ENCODE measurements at regions not wholly inside any gene's neighbourhood (a gene's known extent, or its start where the extent isn't known, plus 50 kb on each side); places are given as distances from the start of the nearest gene placed in this dataset.

DNA sequence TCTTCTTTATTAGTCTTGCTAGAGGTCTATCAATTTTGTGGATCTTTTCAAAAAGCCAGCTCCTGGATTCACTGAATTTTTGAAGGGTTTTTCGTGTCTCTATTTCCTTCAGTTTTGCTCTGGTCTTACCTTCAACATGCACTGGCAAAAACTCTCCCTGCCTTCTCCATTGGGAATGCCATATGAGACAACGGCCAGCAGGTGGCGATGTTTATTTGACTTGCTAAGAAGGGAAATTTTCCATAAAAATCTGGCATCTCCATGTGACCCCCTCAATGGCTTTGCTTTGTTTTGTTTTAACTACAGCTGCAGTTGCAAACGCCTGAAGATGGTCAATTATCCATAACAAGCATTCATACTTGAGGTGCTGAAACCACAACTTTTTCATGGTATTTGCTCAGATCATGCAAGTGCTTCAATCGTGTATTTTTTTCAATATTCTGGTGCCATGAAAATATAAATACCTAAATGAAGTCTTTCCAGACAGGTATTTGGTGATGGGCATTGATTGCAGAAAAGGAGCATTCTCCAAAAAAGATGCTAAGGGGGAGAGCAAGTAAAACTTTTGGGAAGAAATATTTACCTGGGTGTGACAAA lies 449.4 kb downstream of the CDY2B start:
- Histone ChIP-seq H3K4me3 (ENCODE audit: low read depth in 1 of 3, low read length in 3 of 3) (no peak overlapping the region), H3K27me3 (ENCODE audit: control insufficient read depth in 4 of 4, insufficient read depth in 4 of 4, low read length in 3 of 4) (no peaks in the 10 kb centered on the region), H3K27ac (ENCODE audit: low read depth in 1 of 2, low read length in 2 of 2) (no peak overlapping the region), H3K4me1 (ENCODE audit: control insufficient read depth in 4 of 4, insufficient read depth in 4 of 4, low read length in 3 of 4) (no peaks in the 10 kb centered on the region), H3K36me3 (ENCODE audit: control insufficient read depth in 4 of 4, insufficient read depth in 3 of 4, low read depth in 1 of 4, low read length in 3 of 4) (no peaks in the 10 kb centered on the region), H3K9me3 (ENCODE audit: control insufficient read depth in 4 of 4, low read length in 3 of 4) (no peaks in the 10 kb centered on the region), H3K9ac (ENCODE audit: low read depth in 1 of 2, low read length in 2 of 2) (no peak overlapping the region)
- 24% methylated on average over 5 of the region's 5 CpGs for WGBS
- DNase-seq (ENCODE audit: low spot score): no peak
- TF ChIP-seq CTCF (IDR thresholded peaks at IDR 0.05; ENCODE audit: low read depth, low read length, missing input control): peak; percentile 41
- no peak for TF ChIP-seq NR2F2 (IDR thresholded peaks at IDR 0.05)

DNA sequence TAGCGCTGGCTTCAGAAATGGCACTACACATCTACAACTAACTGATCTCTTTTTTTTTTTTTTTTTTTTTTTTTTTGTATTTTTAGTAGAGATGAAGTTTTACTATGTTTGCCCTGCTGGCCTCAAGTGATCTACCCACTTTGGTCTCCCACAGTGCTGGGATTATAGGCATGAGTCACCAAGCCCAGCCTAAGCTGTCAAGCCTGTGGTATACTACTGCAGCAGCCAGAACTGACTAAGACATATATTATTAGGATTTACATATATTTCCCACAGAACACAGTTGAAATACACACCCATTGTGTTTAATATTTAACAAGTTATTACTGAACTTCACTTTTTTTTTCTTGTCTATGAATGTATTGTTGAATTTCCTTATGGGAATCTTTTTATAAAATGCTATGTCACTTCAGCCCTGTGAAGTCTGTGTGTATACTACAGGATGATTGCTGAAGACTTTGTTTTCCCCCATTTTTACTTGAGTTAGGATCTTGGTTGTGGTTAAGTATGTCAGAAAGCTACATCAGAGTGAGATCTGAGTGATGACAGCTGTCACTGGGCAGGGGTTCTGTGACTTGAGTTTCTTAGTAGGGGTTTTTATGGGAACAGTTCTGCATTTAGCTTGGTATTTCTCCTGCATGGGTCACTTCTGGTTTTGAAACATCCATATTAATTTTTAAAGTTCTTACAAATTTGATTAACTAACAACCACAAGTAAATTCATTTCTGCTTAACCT lies 481.5 kb downstream of the CDY2B start:
- Histone ChIP-seq H3K9me3 (ENCODE audit: control insufficient read depth in 4 of 4, low read length in 3 of 4) (no peaks in the 10 kb centered on the region), H3K27ac (ENCODE audit: low read depth in 1 of 2, low read length in 2 of 2) (no peak overlapping the region), H3K4me1 (ENCODE audit: control insufficient read depth in 4 of 4, insufficient read depth in 4 of 4, low read length in 3 of 4) (peaks cover 0 to 1% (median 0%) of the 10 kb centered on the region in 4 donors), H3K27me3 (ENCODE audit: control insufficient read depth in 4 of 4, insufficient read depth in 4 of 4, low read length in 3 of 4) (no peaks in the 10 kb centered on the region), H3K4me3 (ENCODE audit: low read depth in 1 of 3, low read length in 3 of 3) (no peak overlapping the region), H3K36me3 (ENCODE audit: control insufficient read depth in 4 of 4, insufficient read depth in 3 of 4, low read depth in 1 of 4, low read length in 3 of 4) (no peaks in the 10 kb centered on the region), H3K9ac (ENCODE audit: low read depth in 1 of 2, low read length in 2 of 2) (no peak overlapping the region)
- 84% methylated on average over 1 of the region's 1 CpG for WGBS
- TF ChIP-seq JUND (IDR thresholded peaks at IDR 0.05) (no peak), FOXA2 (IDR thresholded peaks at IDR 0.05) (no peak), MAX (IDR thresholded peaks at IDR 0.05) (no peak), FOXA1 (IDR thresholded peaks at IDR 0.05) (no peak), CTCF (IDR thresholded peaks at IDR 0.05; ENCODE audit: low read depth, low read length, missing input control) (no peak), HNF4A (conservative IDR thresholded peaks at IDR 0.05) (no peak), HNF4G (IDR thresholded peaks at IDR 0.05) (no peak), TAF1 (conservative IDR thresholded peaks at IDR 0.05) (no peak), EGR1 (IDR thresholded peaks at IDR 0.05; ENCODE audit: low read depth in 2 of 2) (no peak), SP1 (IDR thresholded peaks at IDR 0.05) (no peak), NR2F2 (IDR thresholded peaks at IDR 0.05) (no peak), RXRA (IDR thresholded peaks at IDR 0.05) (no peak), GABPA (IDR thresholded peaks at IDR 0.05 in 1 of 2, conservative IDR thresholded peaks at IDR 0.05 in 1 of 2) (no peak), YY1 (IDR thresholded peaks at IDR 0.05) (no peak), RAD21 (IDR thresholded peaks at IDR 0.05) (no peak)
- TF ChIP-seq, protein P1, sequence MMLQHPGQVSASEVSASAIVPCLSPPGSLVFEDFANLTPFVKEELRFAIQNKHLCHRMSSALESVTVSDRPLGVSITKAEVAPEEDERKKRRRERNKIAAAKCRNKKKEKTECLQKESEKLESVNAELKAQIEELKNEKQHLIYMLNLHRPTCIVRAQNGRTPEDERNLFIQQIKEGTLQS (IDR thresholded peaks at IDR 0.05): no peak
- TF ChIP-seq, protein P2, sequence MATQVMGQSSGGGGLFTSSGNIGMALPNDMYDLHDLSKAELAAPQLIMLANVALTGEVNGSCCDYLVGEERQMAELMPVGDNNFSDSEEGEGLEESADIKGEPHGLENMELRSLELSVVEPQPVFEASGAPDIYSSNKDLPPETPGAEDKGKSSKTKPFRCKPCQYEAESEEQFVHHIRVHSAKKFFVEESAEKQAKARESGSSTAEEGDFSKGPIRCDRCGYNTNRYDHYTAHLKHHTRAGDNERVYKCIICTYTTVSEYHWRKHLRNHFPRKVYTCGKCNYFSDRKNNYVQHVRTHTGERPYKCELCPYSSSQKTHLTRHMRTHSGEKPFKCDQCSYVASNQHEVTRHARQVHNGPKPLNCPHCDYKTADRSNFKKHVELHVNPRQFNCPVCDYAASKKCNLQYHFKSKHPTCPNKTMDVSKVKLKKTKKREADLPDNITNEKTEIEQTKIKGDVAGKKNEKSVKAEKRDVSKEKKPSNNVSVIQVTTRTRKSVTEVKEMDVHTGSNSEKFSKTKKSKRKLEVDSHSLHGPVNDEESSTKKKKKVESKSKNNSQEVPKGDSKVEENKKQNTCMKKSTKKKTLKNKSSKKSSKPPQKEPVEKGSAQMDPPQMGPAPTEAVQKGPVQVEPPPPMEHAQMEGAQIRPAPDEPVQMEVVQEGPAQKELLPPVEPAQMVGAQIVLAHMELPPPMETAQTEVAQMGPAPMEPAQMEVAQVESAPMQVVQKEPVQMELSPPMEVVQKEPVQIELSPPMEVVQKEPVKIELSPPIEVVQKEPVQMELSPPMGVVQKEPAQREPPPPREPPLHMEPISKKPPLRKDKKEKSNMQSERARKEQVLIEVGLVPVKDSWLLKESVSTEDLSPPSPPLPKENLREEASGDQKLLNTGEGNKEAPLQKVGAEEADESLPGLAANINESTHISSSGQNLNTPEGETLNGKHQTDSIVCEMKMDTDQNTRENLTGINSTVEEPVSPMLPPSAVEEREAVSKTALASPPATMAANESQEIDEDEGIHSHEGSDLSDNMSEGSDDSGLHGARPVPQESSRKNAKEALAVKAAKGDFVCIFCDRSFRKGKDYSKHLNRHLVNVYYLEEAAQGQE (IDR thresholded peaks at IDR 0.05): no peak
- TF ChIP-seq, protein P3, sequence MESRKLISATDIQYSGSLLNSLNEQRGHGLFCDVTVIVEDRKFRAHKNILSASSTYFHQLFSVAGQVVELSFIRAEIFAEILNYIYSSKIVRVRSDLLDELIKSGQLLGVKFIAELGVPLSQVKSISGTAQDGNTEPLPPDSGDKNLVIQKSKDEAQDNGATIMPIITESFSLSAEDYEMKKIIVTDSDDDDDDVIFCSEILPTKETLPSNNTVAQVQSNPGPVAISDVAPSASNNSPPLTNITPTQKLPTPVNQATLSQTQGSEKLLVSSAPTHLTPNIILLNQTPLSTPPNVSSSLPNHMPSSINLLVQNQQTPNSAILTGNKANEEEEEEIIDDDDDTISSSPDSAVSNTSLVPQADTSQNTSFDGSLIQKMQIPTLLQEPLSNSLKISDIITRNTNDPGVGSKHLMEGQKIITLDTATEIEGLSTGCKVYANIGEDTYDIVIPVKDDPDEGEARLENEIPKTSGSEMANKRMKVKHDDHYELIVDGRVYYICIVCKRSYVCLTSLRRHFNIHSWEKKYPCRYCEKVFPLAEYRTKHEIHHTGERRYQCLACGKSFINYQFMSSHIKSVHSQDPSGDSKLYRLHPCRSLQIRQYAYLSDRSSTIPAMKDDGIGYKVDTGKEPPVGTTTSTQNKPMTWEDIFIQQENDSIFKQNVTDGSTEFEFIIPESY (IDR thresholded peaks at IDR 0.05): no peak
- DNase-seq (ENCODE audit: low spot score): no peak

Measured in liver (tissue), 8 donors.